KOPT-K1 (cell line): ENCODE measurements at regions not wholly inside any gene's neighbourhood (a gene's known extent, or its start where the extent isn't known, plus 50 kb on each side); places are given as distances from the start of the nearest gene placed in this dataset.
"Not testable (repeated sequence)": the region's sequence is repeated elsewhere in the genome, so short reads cannot be mapped to it uniquely, and the experiment has no call there.

Experiments
- H3K27ac ChIP-seq: fragments of 200-600 bp; sonication (generic); 2 replicates; pipeline ENCODE4 v1.5.1; 2016; ENCODE audit warnings: antibody characterized with exemption, mild to moderate bottlenecking, low read depth, low read length; ENCODE audit not compliant: poor library complexity, severe bottlenecking
- H3K36me3 ChIP-seq: fragments of 200-600 bp; sonication (generic); 2 replicates; pipeline ENCODE4 v1.5.1; 2017; ENCODE audit warnings: antibody characterized with exemption, mild to moderate bottlenecking, low read length, moderate library complexity; ENCODE audit not compliant: insufficient read depth
- H3K9me3 ChIP-seq: fragments of 200-600 bp; sonication (generic); 2 replicates; pipeline ENCODE4 v1.5.1; 2017; ENCODE audit warnings: antibody characterized with exemption, low read length, mild to moderate bottlenecking; ENCODE audit not compliant: insufficient read depth, poor library complexity, severe bottlenecking

DNA sequence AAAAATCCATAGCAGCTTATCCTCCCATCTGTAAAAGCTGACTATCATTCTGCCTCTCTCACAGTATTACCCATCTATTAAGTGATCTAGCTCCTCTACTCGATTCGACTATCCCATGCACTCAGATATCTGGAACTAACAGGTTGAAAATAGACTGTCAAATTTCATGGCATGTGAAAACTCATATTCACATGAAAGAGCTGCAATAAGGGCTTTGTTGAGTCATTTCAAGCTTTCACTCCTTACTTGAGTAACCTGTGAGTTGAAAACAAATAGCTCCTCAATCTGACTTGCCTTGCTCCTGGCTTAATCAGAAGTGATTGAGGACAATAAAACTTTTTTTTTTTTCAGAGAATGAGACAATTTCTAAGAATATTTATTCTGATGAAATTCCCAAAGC lies 192.4 kb upstream of the ERBB4 start:
- H3K27ac ChIP-seq = no peak overlapping the region
- no peaks in the 10 kb centered on the region for H3K36me3 ChIP-seq
- no peaks in the 10 kb centered on the region for H3K9me3 ChIP-seq

DNA sequence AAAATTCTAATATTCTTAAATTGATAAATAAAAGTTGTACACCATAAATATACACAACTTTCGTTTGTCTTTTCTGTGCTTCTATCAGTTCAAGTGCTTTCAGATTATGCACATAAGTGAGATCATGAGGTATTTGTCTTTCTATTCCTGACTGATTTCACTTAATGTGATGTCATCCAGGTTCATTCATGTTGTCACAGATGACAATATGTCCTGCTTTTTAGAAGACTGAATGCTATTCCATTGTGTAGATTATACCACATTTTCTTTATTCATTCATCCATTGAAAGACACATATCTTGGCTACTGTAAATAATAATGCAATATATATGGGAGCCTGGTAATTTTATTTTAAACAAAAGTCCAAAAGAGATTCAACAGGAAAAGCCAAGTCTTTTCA lies 190.1 kb upstream of the ERBB4 start:
- Histone ChIP-seq H3K9me3 (no peaks in the 10 kb centered on the region), H3K27ac (no peak overlapping the region)

DNA sequence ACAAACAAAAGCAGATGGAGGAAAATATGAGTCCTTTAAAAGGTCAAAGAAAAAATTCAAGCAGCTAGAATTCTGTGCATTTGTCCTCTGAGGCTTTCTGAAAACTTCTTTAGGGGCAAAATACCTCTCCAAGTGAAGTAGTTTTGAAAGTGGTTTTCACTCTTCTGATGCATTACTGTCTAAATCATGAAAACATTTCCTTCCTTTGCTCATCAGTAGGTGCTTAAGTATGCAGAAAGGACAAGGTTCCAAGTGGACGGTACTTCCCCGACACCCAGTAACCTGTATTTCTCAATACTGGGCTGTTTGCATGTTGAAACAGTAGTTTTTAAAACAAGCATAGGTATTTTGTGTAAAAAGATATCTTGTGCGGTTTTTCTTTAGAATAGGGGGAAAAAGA lies 189.1 kb upstream of the ERBB4 start:
- H3K36me3 ChIP-seq = no peaks in the 10 kb centered on the region
- H3K27ac ChIP-seq = no peak overlapping the region
- no peaks in the 10 kb centered on the region for H3K9me3 ChIP-seq

More for the DNA sequence above, 190.1 kb upstream of the ERBB4 start:
- no peaks in the 10 kb centered on the region for H3K36me3 ChIP-seq

DNA sequence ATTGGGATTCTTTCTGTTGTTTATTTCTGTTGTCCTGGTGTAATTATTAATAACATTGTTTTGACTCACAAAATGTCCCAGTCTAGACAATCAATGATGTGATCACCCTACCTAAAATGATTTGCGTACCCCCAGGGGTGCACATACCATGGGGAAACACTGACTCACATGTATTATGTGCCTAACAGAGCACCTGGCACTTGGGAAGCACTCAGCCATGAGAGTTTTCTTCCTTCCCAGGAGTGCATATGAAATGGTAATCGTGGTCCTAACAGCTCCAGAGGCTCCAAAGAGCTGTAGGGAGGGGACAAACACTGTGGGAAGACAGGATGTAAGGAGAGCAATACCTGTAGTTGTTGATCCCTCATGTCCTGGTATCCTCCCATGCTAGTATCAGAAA lies 187.8 kb upstream of the ERBB4 start:
- Histone ChIP-seq H3K9me3 (no peaks in the 10 kb centered on the region), H3K36me3 (no peaks in the 10 kb centered on the region), H3K27ac (no peak overlapping the region)

DNA sequence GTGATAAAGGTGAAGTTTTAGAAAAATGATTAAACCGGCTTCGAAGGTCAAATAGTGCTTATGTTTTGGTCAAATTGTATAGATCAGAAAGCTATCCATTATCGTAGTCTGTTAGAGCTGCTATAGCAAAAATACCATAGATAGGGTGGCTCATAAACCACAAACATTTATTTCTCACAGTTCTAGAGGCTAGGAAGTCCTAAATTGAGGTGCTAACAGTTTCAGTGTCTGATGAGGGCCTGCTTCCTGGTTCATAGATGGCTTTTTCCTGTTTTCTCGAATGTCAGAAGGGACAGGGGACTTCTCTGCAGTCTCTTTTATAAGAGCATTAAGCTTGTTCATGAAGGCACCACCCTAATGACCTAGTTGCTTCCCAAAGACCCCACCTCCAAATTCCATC lies 186.6 kb upstream of the ERBB4 start:
- no peak overlapping the region for H3K27ac ChIP-seq
- H3K9me3 ChIP-seq = no peaks in the 10 kb centered on the region
- H3K36me3 ChIP-seq = no peaks in the 10 kb centered on the region

DNA sequence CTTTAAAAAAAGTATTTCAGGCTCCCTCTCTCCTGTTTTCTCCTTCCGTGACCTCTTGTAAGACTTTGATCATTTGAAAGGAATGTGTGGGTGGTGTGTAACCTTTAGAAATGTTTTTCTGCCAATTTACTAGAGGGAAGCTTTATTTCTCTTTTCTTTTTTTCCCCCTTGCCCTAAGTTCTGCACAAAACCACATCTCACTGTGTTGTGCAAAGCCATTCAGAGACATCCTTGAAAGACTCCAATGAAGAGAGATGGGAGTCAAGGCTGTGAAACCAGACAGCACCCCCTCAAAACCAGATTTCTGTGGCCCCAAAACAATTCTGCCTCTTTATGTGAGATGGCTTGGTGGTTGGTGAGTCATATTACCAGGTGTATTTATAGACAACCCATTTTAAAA lies 184.6 kb upstream of the ERBB4 start:
- Histone ChIP-seq H3K27ac (no peak overlapping the region), H3K9me3 (no peaks in the 10 kb centered on the region), H3K36me3 (no peaks in the 10 kb centered on the region)

DNA sequence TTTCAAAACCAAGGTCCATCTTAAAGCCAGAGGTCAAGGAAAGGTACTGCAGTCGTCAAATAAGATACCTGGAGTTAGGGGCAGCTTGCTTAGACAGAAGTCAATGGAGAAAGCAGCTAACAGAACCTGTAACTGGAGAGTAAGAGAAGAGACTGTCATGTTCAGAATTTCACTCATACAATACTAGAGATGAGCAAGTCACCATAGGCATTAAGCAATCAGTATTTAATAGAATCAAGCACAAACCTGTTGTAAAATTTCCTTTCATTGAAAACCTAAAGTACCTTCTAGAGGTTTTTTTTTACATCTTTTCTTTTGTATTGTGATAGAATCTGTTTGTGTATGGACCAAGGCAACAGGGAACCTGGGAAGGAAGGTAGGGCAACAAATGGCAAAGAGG lies 183.4 kb upstream of the ERBB4 start:
- Histone ChIP-seq H3K27ac (no peak overlapping the region), H3K9me3 (no peaks in the 10 kb centered on the region), H3K36me3 (no peaks in the 10 kb centered on the region)

DNA sequence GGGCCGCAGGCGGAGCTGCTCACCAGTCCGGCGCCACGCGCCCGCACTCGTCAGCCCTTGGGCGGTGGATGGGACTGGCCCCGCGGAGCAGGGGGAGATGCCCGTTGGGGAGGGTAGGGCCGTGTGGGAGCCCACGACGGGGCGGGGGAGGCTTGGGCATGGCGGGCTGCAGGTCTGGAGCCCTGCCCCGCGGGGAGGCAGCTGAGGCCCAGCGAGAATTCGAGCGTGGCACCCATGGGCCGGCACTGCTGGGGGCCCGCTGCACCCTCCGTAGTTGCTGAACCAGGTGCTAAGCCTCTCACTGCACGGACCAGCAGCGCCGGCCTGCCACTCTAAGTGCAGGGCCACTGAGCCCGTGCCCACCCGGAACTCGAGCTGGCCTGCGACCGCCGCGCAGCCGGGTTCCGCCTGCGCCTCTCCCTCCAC lies 182.4 kb upstream of the ERBB4 start:
- Histone ChIP-seq H3K27ac (no peak overlapping the region), H3K36me3 (no peaks in the 10 kb centered on the region), H3K9me3 (no peaks in the 10 kb centered on the region)

DNA sequence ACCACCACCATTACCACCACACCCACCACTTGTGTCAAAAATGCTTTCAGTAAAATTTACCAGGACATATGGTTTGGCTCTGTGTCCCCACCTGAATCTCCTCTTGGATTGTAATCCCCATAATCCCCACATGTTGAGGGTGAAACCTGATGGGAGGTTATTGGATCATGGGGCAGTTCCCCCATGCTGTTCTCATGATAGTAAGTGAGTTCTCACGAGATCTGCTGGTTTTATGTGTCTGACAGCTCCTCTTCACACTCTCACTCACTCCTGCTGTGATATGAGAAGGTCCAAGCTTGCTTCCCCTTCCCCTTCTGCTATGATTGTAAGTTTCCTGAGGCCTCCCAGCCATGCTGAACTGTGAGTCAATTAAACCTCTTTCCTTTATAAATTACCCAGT lies 176.8 kb upstream of the ERBB4 start:
- not testable (repeated sequence) for H3K36me3 ChIP-seq, H3K9me3 ChIP-seq, H3K27ac ChIP-seq

DNA sequence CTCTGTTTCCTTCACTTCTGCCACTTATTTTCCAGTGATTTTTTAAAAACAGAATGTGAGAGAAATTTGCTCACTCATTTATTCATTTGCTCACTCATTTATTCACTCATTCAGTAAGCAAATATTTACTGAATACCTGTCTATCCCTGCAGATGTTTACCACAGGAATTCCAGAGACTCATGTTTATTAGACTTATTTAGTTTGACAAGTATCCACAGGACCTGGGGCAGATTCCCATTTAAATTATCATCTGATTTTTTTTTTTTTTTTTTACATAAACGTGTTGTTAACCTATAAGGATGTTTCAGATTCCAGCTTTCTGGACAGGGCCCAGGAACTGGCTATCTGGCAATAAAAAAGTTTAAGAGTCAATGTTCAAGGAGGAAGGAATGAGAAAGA lies 175.1 kb upstream of the ERBB4 start:
- no peaks in the 10 kb centered on the region for H3K9me3 ChIP-seq
- no peak overlapping the region for H3K27ac ChIP-seq
- no peaks in the 10 kb centered on the region for H3K36me3 ChIP-seq

DNA sequence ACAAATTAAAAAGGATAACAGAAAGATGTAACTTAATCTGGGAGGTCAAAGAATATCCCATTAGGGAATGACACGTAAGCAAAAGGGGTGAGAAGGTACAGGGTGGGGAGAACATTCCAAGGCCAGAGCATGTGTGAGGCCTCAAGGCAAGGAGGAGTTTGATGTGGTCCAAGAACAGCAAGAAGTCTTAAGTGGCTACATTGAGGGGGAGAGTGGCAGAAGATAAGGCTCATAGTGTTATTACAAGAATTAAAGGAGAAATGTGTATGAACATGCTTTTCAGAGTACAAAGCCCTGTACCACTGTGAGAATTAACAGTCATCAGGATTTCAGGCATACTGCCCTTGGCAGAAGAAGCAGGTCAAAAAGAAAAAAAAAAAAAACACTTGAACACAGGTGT lies 174.4 kb upstream of the ERBB4 start:
- Histone ChIP-seq H3K9me3 (no peaks in the 10 kb centered on the region), H3K27ac (no peak overlapping the region), H3K36me3 (no peaks in the 10 kb centered on the region)

DNA sequence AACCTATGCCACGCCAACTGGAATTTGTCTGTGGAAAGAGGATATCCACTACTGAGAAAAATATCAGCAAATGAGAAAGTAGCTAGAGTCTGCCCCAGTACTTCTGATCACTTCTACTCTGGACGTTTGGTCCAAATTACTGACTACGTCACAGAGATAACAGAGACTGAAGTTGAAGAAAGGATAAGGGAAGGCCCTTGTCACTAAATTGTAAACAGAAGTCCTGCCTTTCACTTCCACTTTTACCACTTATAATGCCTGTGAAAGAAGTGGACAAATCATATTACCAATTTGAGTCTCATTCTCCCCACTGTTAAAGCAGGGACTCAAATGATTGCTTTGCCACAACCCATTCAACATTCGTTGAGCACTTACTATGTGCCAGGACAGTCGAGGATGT lies 173.9 kb upstream of the ERBB4 start:
- no peaks in the 10 kb centered on the region for H3K36me3 ChIP-seq
- H3K9me3 ChIP-seq = no peaks in the 10 kb centered on the region
- no peak overlapping the region for H3K27ac ChIP-seq

DNA sequence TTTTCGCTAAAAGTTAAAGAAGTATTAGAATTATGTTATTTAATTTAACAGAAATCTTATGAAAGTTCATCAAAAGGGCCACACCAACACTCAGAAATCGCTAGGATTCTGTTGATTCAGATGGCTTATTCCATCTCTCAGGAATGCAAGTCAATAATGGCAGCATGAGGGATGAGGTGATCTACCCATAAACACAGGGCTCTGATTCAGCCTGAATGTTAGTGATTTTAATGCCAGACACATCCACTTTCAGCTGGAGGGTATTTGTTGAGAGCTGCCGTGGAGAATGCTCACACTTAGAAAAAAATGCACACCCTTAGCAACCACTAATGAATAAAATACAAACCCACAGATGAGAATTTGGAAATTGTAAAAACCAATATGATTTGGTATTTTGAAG lies 173.3 kb upstream of the ERBB4 start:
- H3K27ac ChIP-seq = no peak overlapping the region
- H3K36me3 ChIP-seq = no peaks in the 10 kb centered on the region
- H3K9me3 ChIP-seq = no peaks in the 10 kb centered on the region

DNA sequence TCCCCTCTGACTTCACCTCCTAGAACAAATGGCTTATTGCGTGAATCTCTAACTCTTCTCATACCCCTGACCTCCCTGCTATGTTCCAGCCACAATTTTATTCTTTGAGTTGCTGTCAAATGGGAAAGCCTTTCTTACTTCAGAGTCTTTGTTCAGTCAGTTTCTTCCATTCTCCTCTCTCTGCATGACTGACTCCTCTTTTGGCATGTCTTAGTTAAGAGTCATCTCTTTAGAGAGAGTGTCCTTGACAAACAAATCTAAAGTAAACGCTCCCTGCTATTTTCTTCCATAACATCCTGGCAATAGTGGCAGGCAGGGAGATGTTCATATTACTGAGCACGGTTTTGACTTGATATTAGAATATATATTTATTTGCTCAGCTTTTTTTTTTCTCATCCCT lies 170.7 kb upstream of the ERBB4 start:
- Histone ChIP-seq H3K27ac (no peak overlapping the region), H3K36me3 (no peaks in the 10 kb centered on the region), H3K9me3 (no peaks in the 10 kb centered on the region)

DNA sequence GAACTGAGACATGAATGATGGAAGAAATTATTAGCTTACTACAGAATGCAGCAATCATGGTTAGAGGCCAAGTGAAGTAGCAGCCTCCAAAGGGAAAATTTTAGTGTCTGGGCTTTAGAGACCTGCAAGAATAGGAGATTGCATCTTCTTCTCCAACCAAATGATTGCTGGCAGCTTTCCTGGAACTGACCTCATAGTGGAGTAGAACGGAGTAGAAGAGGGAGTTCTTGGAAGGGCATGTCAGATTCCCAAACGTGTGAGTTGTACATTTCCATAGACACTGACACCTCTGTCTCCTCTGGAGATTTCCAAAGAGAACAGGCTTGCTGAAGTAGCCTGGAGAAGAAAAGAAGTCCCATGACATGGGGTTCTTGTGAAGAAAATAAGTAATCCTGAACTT lies 169.8 kb upstream of the ERBB4 start:
- H3K27ac ChIP-seq = no peak overlapping the region
- no peaks in the 10 kb centered on the region for H3K36me3 ChIP-seq
- H3K9me3 ChIP-seq = no peaks in the 10 kb centered on the region

DNA sequence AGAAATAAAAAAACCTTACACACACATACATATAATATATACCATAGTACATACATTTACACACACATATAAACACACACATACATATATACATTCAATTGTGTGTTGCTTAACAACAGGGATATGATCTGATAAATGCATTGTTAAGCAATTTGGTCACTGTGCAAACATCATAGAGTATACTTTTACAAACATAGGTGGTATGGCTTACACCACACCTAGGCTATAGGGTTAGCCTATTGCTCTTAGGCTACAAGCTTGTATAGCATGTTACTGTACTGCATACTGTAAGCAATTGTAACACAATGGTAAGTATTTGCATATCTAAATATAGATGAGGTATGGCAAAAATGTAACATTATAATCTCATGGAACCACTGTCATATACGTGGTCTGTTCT lies 156.8 kb upstream of the ERBB4 start:
- Histone ChIP-seq H3K27ac (no peak overlapping the region), H3K36me3 (no peaks in the 10 kb centered on the region)

DNA sequence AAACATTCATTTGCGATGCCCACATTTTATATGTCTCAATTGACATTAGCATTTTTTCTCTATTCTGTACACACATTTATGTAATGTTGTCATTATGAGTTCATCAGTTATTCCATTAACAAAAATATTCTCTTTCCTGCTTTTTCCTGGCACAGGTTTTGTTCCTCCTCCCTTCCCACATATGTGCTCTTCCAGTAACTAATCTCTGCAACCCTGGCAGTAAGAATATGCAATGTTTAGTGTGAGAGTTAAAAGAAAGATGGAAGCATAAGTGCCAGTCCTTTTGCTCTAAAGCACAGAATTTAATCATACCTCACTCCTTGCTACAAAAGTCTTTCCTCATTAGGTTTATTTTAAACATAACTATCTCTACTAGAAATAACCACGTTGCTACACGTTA lies 155.8 kb upstream of the ERBB4 start:
- H3K27ac ChIP-seq = no peak overlapping the region
- H3K9me3 ChIP-seq = no peaks in the 10 kb centered on the region
- H3K36me3 ChIP-seq = no peaks in the 10 kb centered on the region

More for the DNA sequence above, 156.8 kb upstream of the ERBB4 start:
- no peaks in the 10 kb centered on the region for H3K9me3 ChIP-seq
